Stromal cell of bone marrow (primary cell): ENCODE measurements at regions not wholly inside any gene's neighbourhood (a gene's known extent, or its start where the extent isn't known, plus 50 kb on each side); places are given as distances from the start of the nearest gene placed in this dataset.

ENCODE experiments used
- DNase-seq: peaks from one replicate; pipeline ENCODE4 v3.0.0-alpha.2; 2012; ENCODE audit warnings: low read depth

- DNase-seq, result no peak
Observed at GRCh38 chr3:55235416-55235815, 251.7 kb downstream of the WNT5A start.

- no peak for DNase-seq
Observed at GRCh38 chr3:55226696-55227095, 260.4 kb downstream of the WNT5A start.

GRCh38 chr3:55218577-55218976, 268.5 kb downstream of the WNT5A start:
- DNase-seq, result no peak

DNA sequence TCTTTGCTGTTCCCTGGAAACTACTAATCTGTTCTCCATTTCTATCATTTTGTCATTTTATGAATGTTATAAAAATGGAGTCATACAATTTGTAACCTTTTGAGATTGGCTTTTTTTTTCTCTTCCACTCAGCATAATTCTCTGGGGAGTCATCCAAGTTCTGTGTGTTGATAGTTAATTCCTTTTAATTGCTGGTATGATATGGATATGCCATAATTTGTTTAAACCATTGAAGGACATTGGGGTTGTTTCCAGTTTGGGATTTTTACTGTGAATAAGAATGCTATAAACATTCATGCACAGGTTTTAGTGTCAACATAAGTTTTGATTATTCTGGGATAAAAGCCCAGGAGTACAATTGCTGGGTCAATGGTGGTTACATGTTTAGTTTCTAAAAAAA, 279.4 kb downstream of the WNT5A start:
- DNase-seq, result no peak

GRCh38 chr3:55205990-55206389, 278.1 kb upstream of the LRTM1 start:
- DNase-seq, result no peak

DNA sequence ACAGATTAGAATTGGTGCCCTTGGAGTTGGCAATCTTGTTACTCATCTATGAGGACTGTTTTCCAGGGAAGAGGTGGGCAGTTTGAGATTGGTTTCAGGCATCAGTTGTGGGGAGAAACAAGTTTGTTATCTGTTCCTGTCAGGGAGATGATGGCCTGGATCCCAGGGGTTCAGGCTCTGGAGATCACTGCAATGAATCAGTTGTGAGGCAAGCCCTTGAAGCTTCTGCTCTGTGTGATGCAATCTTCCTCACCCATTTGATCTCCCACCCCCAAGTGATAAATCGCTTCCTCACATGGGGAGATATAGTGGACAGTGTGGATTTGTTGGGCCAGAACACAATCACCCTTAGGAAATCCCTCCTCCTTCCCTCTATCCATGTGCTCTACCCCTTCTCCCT, 276.6 kb upstream of the LRTM1 start:
- no peak for DNase-seq

DNA sequence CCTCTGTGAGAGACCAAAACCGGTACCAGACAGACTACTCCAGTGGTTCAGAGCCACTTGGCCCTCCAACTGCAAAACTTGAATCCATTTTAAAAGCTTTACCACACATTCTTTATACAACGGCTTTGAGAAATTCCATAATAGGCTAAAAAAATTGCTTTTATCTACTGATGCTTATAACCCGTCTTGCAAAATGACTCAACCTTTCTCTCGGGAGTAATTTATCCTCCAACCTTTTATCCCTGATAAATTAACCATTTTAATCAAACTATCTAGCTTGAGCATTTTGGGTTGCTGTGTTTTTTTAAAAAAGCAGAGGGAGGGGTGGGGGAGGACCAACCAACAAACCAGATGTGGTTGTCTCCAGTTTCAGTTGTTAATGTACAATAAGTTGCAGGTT, 275.7 kb upstream of the LRTM1 start:
- no peak for DNase-seq

- DNase-seq, result no peak
Observed at GRCh38 chr3:55203006-55203405, 275.1 kb upstream of the LRTM1 start.

DNA sequence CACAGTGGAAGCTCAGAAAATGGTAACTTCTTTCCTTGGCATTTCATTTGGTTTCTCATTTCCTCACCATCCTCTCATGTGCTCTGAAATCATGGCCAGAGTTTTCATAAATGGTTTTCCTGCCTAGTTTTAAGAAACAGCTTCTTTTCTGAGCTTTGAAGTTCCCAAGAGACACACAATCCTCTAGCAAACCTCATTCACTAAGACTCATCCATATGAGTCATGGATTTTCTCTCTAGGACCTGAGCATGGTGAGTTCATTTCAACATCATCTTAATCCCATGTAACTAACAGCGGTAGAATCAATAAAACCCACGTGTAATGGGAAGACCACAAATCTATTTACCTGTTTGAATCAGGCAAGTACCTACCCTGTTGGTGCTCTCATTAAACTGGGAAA, 274.5 kb upstream of the LRTM1 start:
- peak; percentile 95 for DNase-seq

- DNase-seq, result no peak
Observed at GRCh38 chr3:55201779-55202178, 273.9 kb upstream of the LRTM1 start.

GRCh38 chr3:55200906-55201305, 273.0 kb upstream of the LRTM1 start:
- DNase-seq, result no peak

- peak; percentile 66 for DNase-seq
Observed at GRCh38 chr3:55198554-55198953, 270.7 kb upstream of the LRTM1 start.

DNA sequence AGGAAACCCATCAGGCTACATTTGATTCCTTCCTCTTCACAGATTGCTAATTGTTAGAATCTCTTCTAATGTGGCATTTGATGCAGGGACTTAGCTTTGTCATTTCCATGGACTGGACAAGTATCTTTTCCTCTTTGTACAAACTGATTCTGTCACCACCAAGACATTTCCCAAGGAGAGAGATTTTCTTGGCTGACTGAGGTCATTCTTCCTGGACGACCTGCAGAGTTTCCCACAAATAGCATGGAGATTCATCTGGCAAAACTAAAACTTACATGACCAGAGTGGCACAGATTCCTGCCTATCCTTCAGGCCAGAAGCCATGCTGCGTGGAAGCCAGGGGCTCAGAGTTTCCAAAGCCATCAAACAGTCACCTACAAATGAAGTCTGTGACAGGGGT, 269.2 kb upstream of the LRTM1 start:
- DNase-seq, result no peak

- DNase-seq, result no peak
Observed at GRCh38 chr3:55196495-55196894, 268.6 kb upstream of the LRTM1 start.

DNA sequence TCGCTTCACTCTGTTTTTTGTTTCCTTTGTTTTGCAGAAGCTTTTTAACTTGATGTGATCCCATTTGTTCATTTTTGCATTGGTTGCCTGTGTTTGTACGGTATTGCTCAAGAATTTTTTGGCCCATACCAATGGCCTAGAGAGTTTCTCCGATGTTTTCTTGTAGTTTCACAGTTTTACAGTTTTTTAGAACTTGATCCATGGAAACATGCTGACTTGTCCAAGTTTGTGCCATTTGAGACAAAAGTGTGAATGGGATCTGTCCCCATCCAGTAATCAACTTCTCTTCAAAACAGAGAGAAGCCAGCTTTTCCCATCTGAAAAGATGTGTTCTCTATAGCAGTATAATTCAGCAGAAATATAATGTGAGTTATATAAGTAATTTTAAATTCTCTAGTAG, 266.5 kb upstream of the LRTM1 start:
- DNase-seq, result no peak

- DNase-seq, result peak; percentile 84
Observed at GRCh38 chr3:55191911-55192775, 264.3 kb upstream of the LRTM1 start.

GRCh38 chr3:55190331-55190730, 262.5 kb upstream of the LRTM1 start:
- no peak for DNase-seq

DNA sequence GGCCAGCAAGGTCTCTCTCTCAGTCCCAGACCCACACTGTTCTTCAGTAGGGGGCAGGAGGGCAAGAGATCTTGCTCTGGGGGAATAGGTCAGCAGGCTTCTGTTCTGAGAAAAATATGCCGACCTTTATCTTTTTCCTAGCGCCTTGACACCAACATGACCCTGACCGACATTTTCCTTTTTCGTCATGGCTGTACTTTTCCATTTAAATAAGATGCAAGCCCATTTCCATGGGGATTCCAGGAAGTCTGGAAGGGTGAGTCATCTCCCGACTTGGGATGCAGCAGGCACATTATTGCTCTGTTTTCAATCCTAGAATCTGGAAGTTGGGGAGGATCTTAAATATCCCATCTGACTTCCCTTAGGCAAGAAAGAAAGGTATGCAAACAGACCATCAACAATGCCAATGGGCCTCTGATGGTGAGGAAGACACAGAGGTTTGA, 261.5 kb upstream of the LRTM1 start:
- peak; percentile 47 for DNase-seq

DNA sequence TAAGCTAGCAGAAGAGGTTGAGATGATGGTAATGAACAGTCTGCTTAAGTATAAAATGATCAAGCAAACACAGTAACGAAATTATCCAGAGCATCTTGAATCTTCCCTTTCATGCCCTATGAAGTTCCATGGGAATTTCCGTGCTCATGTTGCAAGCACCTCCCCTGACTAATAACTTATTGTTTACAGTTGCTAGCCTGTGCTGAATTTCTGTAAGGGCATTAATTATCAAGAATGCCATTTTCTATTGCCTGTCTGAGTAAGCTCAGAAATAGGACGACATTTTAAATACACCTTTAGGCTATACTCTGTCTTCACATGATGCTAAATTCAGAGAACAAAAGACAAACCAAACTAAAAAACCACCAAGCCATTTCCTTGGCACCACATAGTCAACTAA, 257.5 kb upstream of the LRTM1 start:
- no peak for DNase-seq

- no peak for DNase-seq
Observed at GRCh38 chr3:55183201-55183600, 255.3 kb upstream of the LRTM1 start.

DNA sequence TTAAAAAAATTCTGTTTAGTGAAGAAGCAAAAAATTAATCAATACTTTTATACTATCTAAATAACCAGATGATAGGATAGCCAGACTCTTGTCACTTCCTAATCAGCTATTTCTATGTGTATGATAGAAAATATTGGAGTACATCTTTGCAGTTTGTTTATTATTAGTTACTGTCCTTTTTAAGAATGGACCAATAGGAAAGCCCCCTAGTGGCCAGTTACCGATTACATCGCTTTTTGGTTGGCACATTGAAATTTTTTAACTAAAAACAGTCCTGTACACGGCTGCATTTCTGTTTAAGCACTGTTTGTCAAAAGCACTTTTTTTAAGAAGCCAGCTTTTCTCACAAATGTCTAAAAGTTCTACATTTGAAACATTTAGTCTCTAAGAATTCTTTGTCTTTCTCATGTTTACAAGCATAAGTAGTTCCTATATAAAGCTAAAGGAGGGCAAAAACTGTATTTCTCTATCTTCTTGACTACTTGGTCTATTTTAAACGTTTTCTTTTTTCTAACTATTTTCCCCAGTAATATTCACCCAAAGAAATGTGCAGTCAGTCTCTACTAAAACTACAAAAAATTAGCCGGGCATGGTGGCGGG, 253.2 kb upstream of the LRTM1 start:
- DNase-seq, result no peak

- no peak for DNase-seq
Observed at GRCh38 chr3:55180161-55180560, 252.3 kb upstream of the LRTM1 start.

- no peak for DNase-seq
Observed at GRCh38 chr3:55178336-55178735, 250.5 kb upstream of the LRTM1 start.

DNA sequence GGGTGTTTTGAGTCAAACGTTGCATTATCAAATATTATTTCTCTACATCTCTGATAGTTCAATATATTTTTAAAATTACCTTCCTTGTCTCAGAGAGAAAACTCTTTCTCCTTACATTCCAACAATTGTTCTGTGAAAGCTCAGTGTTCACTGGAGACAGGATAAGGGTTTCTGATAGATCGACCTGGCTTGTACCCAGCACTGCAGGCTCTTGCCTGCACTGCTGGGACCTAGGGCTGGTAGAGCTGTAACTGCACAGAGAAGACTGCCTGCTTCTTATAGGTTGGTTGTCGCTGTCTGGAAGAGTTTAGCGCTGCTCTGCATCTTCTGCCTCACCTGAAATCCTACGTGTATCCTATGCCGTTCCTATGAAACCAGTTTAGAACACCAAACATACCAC, 249.9 kb upstream of the LRTM1 start:
- no peak for DNase-seq
